ENCODE measurements at regions not wholly inside any gene's neighbourhood (a gene's known extent, or its start where the extent isn't known, plus 50 kb on each side); places are given as distances from the start of the nearest gene placed in this dataset.
"Not testable (repeated sequence)": the region's sequence is repeated elsewhere in the genome, so short reads cannot be mapped to it uniquely, and the experiment has no call there.

GRCh38 chr4:1567808-1568581 is 116.1 kb downstream of the FAM53A start:
- no peak for TF ChIP-seq CTCF (conservative IDR thresholded peaks at IDR 0.05; ENCODE audit: control insufficient read depth, insufficient read depth, low read depth, low read length)
- DNase-seq (ENCODE audit: low read depth) = no peak
- no peak overlapping the region for H3K4me3 ChIP-seq (ENCODE audit: control insufficient read depth, low read depth, low read length)

GRCh38 chr4:1567519-1567807 is 116.7 kb downstream of the FAM53A start:
- no peak overlapping the region for H3K4me3 ChIP-seq (ENCODE audit: control insufficient read depth, low read depth, low read length)
- DNase-seq (ENCODE audit: low read depth) = no peak
- TF ChIP-seq CTCF (conservative IDR thresholded peaks at IDR 0.05; ENCODE audit: control insufficient read depth, insufficient read depth, low read depth, low read length) = no peak

- H3K4me3 ChIP-seq (ENCODE audit: control insufficient read depth, low read depth, low read length) = no peak overlapping the region
- no peak for DNase-seq (ENCODE audit: low read depth)
- TF ChIP-seq CTCF (conservative IDR thresholded peaks at IDR 0.05; ENCODE audit: control insufficient read depth, insufficient read depth, low read depth, low read length) = no peak
Measured at GRCh38 chr4:1566838-1567518, 117.1 kb downstream of the FAM53A start.

GRCh38 chr4:1566301-1566837 is 117.7 kb downstream of the FAM53A start:
- not testable (repeated sequence) for H3K4me3 ChIP-seq (ENCODE audit: control insufficient read depth, low read depth, low read length); DNase-seq (ENCODE audit: low read depth)

GRCh38 chr4:1565598-1566295 is 118.4 kb downstream of the FAM53A start:
- DNase-seq (ENCODE audit: low read depth) = no peak
- H3K4me3 ChIP-seq (ENCODE audit: control insufficient read depth, low read depth, low read length) = no peak overlapping the region
- TF ChIP-seq CTCF (conservative IDR thresholded peaks at IDR 0.05; ENCODE audit: control insufficient read depth, insufficient read depth, low read depth, low read length) = no peak

GRCh38 chr4:1564535-1565375 is 119.4 kb downstream of the FAM53A start:
- TF ChIP-seq CTCF (conservative IDR thresholded peaks at IDR 0.05; ENCODE audit: control insufficient read depth, insufficient read depth, low read depth, low read length) = no peak
- no peak for DNase-seq (ENCODE audit: low read depth)
- H3K4me3 ChIP-seq (ENCODE audit: control insufficient read depth, low read depth, low read length) = no peak overlapping the region
